Caco-2 (cell line): ENCODE measurements at regions not wholly inside any gene's neighbourhood (a gene's known extent, or its start where the extent isn't known, plus 50 kb on each side); places are given as distances from the start of the nearest gene placed in this dataset.

Source experiments
- BruUV-seq: library from RNA; stranded (reverse); fragments of 400-500 nt; replicated peaks from 2 replicates; lab custom pipeline; 2021; lab: Mats Ljungman, UMichigan
- CTCF ChIA-PET: fragments of 300-600 bp; sonication (Branson Sonifier 250); formaldehyde crosslinking; loops from one replicate; lab custom pipeline; 2022; ENCODE audit warnings: antibody characterized with exemption; lab: Charles Lee
- POLR2A ChIA-PET: fragments of 300-600 bp; sonication (Branson Sonifier 250); formaldehyde crosslinking; loops from one replicate; lab custom pipeline; 2022; ENCODE audit warnings: antibody characterized with exemption; lab: Charles Lee
- DNase-seq, 2 experiments: peaks; one replicate each; pipeline versions ENCODE4 v3.0.0 to v3.0.0-alpha.2; 2020 to 2022
- H3K27me3 ChIP-seq: replicated peaks from 2 replicates; pipeline ENCODE4 v1.6.0; 2011; ENCODE audit warnings: low read length; ENCODE audit not compliant: control insufficient read depth, insufficient read depth
- H3K36me3 ChIP-seq: 2 replicates; pipeline ENCODE4 v1.5.1; 2011; ENCODE audit warnings: low read length; ENCODE audit not compliant: control insufficient read depth, insufficient read depth
- H3K4me1 ChIP-seq: fragments of 250-450 bp; sonication (Bioruptor Pico); 2 replicates; pipeline ENCODE4 v1.5.1; 2020; ENCODE audit warnings: mild to moderate bottlenecking
- H3K4me3 ChIP-seq: 2 replicates; pipeline ENCODE4 v1.5.1; 2011; ENCODE audit warnings: low read depth, mild to moderate bottlenecking, control low read depth, low read length
- H3K9me3 ChIP-seq: fragments of 250-450 bp; sonication (Bioruptor Pico); 2 replicates; pipeline ENCODE4 v1.5.1; 2020; ENCODE audit warnings: mild to moderate bottlenecking, moderate library complexity
- H3K27ac Mint-ChIP-seq: one replicate; pipeline ENCODE4 v1.8.0; 2022; ENCODE audit warnings: mixed read lengths; ENCODE audit not compliant: unreplicated experiment
- H3K27me3 Mint-ChIP-seq: one replicate; pipeline ENCODE4 v1.8.0; 2022; ENCODE audit warnings: mixed read lengths; ENCODE audit not compliant: insufficient read depth, unreplicated experiment
- H3K36me3 Mint-ChIP-seq: one replicate; pipeline ENCODE4 v1.8.0; 2022; ENCODE audit warnings: mild to moderate bottlenecking, mixed read lengths; ENCODE audit not compliant: insufficient read depth, unreplicated experiment
- H3K4me1 Mint-ChIP-seq: one replicate; pipeline ENCODE4 v1.8.0; 2022; ENCODE audit warnings: low read depth, mixed read lengths; ENCODE audit not compliant: unreplicated experiment
- H3K4me3 Mint-ChIP-seq: one replicate; pipeline ENCODE4 v1.8.0; 2022; ENCODE audit warnings: mild to moderate bottlenecking, moderate library complexity, mixed read lengths; ENCODE audit not compliant: unreplicated experiment
- H3K9me3 Mint-ChIP-seq: one replicate; pipeline ENCODE4 v1.8.0; 2022; ENCODE audit warnings: mixed read lengths; ENCODE audit not compliant: unreplicated experiment
- intact Hi-C: fragments of 100-400 bp; cut with micrococcal nuclease; formaldehyde crosslinking; loops from one replicate; pipeline ENCODE4 v1.10.0; 2022; ENCODE audit not compliant: unreplicated experiment
- TF ChIP-seq, protein P1 (sequence below), 2 experiments: fragments of 200-600 bp in 1 of 2; IDR thresholded peaks; 1 replicate in 1 of 2; 2 replicates in 1 of 2; pipeline versions ENCODE4 v1.5.1 to v1.8.0; 2011 to 2022; ENCODE audit warnings: antibody characterized with exemption in 1 of 2, control low read depth in 1 of 2, inconsistent platforms in 1 of 2, low read depth in 1 of 2, low read length in 1 of 2, mild to moderate bottlenecking in 1 of 2, moderate library complexity in 1 of 2; ENCODE audit not compliant: insufficient read depth in 1 of 2, severe bottlenecking in 1 of 2, unreplicated experiment in 1 of 2

DNA sequence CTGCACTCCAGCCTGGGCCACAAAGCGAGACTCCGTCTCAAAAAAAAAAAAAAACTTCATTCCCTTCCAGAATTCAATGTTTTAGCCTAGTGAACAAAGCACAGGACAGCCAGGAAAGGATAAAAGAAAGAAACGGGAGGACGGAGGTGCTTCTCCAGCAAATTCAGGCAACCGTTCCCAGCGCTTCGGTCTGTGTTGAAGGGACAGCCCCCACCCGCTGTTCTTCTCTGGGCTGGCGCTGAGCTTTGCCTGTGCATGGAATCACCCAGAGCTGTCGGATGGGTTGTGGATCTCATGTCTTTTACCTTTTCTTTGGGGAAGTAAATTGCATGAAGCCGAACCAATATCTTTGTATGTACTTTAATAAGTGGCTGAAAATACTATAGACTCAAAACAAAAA, 248.4 kb upstream of the IRX2 start:
- Mint-ChIP-seq H3K9me3 (no peaks in the 10 kb centered on the region), H3K27ac (no peak overlapping the region), H3K4me3 (no peak overlapping the region), H3K27me3 (peaks cover 16% of the 10 kb centered on the region), H3K36me3 (no peaks in the 10 kb centered on the region), H3K4me1 (no peaks in the 10 kb centered on the region)
- no peak for DNase-seq
- no peak overlapping the region for H3K4me3 ChIP-seq
- H3K9me3 ChIP-seq = no peaks in the 10 kb centered on the region; the same call in 1 of the 2 replicates
- H3K4me1 ChIP-seq = no peaks in the 10 kb centered on the region
- intact Hi-C loops = no loop called here
- ChIA-PET POLR2A (no interaction called here), CTCF (no interaction called here)
- no peaks in the 10 kb centered on the region for H3K36me3 ChIP-seq
- TF ChIP-seq, protein P1, sequence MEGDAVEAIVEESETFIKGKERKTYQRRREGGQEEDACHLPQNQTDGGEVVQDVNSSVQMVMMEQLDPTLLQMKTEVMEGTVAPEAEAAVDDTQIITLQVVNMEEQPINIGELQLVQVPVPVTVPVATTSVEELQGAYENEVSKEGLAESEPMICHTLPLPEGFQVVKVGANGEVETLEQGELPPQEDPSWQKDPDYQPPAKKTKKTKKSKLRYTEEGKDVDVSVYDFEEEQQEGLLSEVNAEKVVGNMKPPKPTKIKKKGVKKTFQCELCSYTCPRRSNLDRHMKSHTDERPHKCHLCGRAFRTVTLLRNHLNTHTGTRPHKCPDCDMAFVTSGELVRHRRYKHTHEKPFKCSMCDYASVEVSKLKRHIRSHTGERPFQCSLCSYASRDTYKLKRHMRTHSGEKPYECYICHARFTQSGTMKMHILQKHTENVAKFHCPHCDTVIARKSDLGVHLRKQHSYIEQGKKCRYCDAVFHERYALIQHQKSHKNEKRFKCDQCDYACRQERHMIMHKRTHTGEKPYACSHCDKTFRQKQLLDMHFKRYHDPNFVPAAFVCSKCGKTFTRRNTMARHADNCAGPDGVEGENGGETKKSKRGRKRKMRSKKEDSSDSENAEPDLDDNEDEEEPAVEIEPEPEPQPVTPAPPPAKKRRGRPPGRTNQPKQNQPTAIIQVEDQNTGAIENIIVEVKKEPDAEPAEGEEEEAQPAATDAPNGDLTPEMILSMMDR (IDR thresholded peaks at IDR 0.05; ENCODE audit: insufficient read depth in 1 of 2, low read depth in 1 of 2, low read length in 1 of 2, severe bottlenecking in 1 of 2, unreplicated experiment in 1 of 2) = no peak
- BruUV-seq = no TSS peak
- H3K27me3 ChIP-seq = no peaks in the 10 kb centered on the region

DNA sequence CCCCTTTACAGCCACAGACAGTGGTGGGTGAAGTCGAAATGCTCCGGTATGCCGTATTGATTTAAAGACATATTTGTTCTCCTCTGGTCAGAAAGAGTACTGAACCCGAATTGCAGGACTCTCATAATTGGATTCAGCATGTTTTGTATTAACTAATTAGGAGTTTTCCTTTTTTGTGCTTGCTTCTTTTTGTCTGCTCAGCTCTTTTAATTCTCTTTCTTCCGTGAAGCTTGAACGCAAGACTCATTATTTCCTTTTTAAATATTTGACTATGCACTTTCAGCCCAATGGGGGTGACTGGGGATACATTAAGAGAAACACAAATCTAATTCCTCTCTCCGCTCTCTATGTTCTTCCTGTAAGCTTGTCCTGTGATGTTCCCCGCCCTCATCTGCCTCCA, 246.6 kb upstream of the IRX2 start:
- Histone ChIP-seq H3K9me3 (no peaks in the 10 kb centered on the region; the same call in 1 of the 2 replicates), H3K4me1 (no peaks in the 10 kb centered on the region), H3K27me3 (no peaks in the 10 kb centered on the region), H3K36me3 (no peaks in the 10 kb centered on the region), H3K4me3 (no peak overlapping the region)
- CTCF ChIA-PET = no interaction called here
- Mint-ChIP-seq H3K9me3 (no peaks in the 10 kb centered on the region), H3K27me3 (peaks cover 17% of the 10 kb centered on the region), H3K27ac (no peak overlapping the region), H3K36me3 (no peaks in the 10 kb centered on the region), H3K4me3 (no peak overlapping the region), H3K4me1 (no peaks in the 10 kb centered on the region)
- no TSS peak for BruUV-seq
- intact Hi-C loops = no loop called here
- TF ChIP-seq, protein P1 (IDR thresholded peaks at IDR 0.05; ENCODE audit: insufficient read depth in 1 of 2, low read depth in 1 of 2, low read length in 1 of 2, severe bottlenecking in 1 of 2, unreplicated experiment in 1 of 2) = no peak
- DNase-seq = no peak
- POLR2A ChIA-PET = no interaction called here

DNA sequence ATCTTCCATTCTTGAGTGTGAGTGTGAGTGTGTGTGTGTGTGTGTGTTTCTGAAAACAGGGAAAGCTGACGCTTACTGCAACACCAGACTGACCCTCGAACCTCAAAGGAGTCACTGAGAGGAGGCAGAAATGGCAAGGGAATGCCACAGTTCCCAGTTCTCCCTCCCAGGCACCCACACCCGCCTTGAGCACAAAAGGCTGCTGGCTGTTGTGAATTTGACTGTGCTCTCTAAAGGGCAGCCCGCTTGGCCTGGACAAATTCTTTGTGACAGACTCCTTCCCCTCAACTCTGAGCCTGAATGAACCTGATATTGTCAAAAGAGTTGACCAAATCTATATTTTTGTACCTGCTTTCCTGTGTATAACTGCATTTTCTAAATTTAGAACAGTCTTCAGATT, 245.7 kb upstream of the IRX2 start:
- Histone ChIP-seq H3K4me1 (no peaks in the 10 kb centered on the region), H3K4me3 (no peak overlapping the region), H3K36me3 (no peaks in the 10 kb centered on the region), H3K27me3 (no peaks in the 10 kb centered on the region), H3K9me3 (no peaks in the 10 kb centered on the region; the same call in 1 of the 2 replicates)
- no peak overlapping the region for H3K4me3 Mint-ChIP-seq
- intact Hi-C loops = no loop called here
- H3K9me3 Mint-ChIP-seq = no peaks in the 10 kb centered on the region
- no peaks in the 10 kb centered on the region for H3K36me3 Mint-ChIP-seq
- TF ChIP-seq, protein P1 (IDR thresholded peaks at IDR 0.05; ENCODE audit: insufficient read depth in 1 of 2, low read depth in 1 of 2, low read length in 1 of 2, severe bottlenecking in 1 of 2, unreplicated experiment in 1 of 2) = no peak
- CTCF ChIA-PET = no interaction called here
- no peaks in the 10 kb centered on the region for H3K4me1 Mint-ChIP-seq
- no peak overlapping the region for H3K27ac Mint-ChIP-seq
- no TSS peak for BruUV-seq
- DNase-seq = no peak
- POLR2A ChIA-PET = no interaction called here
- H3K27me3 Mint-ChIP-seq = peaks cover 20% of the 10 kb centered on the region
